ENCODE measurements at regions not wholly inside any gene's neighbourhood (a gene's known extent, or its start where the extent isn't known, plus 50 kb on each side); places are given as distances from the start of the nearest gene placed in this dataset.

DNA sequence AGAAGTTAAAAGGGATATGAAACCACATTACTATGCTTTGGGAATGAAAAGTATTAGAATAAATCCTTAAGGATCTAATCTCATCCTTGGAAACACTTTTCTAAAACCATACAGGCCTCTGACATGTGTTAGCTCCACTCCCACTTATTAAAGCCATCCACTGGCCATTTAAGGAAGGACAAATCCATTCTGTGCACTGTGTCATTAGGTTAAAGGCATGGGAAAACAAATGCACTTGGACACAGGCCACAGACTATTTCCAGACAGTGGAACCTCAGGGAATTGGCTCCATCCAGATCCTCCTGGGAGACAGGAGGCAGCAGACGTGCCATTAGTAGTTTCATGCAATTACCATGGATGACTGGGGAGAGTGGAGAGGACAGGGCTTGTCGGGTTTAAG, 454.9 kb downstream of the ENC1 start:
- DNase-seq (ENCODE audit: low spot score) = no peak

DNA sequence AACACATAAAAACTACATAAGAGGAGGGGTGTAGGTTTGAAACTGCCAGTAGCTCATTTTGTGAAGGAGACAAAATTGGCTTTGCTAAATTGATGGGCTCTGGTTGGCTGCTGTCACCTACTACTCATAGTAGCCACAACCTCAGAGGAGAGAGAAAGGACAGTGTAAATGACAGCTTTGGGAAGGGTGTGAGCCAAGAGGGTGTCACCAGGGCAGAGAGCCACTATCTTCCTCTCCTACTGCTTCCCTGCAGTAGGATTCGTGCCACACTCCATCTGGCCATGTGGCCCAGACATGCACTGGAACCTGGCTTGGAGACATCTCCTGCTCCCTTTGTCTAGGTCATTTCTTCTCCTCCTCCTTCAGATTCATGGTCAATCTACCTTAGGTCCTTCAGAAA, 455.9 kb downstream of the ENC1 start:
- DNase-seq (ENCODE audit: low spot score) = no peak

DNA sequence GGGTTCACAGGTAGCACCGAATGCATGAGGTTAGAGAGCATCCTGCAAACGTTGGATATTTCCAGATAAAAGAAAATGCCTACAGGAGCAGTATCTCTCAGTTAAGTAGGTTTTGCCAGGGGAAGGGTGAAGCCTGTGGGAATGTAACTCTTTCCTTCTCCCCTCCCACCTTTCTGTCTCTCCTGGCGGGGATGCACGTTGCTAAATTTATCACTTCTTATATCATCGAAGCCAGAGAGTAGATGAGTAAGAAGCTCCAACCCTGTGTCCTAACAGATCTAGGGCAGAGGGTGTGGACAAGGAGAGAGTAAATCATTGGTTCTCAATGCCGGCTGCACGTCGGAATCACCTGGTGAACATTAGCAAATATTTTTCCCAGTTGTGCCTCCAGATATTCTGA, 457.5 kb downstream of the ENC1 start:
- DNase-seq (ENCODE audit: low spot score) = no peak

DNA sequence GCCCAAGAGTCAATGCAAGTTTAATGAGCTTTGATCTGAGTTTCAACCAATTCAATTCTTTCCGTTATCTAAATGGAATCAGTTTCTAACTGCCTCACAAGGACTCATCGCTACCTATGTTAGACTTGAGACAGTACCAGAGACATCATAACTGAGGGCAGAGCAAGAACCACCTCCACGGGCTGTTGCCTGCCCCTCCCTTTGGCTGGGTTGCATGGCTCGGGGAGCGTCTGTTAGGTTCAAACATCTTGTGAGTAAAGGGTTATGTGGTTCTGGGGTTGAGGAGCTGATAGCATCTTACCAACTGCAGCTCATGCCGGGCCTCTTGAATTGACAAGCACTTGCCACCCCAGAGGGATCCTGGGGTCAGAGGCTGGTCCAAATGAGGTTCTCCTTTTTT, 457.9 kb downstream of the ENC1 start:
- DNase-seq (ENCODE audit: low spot score) = no peak

DNA sequence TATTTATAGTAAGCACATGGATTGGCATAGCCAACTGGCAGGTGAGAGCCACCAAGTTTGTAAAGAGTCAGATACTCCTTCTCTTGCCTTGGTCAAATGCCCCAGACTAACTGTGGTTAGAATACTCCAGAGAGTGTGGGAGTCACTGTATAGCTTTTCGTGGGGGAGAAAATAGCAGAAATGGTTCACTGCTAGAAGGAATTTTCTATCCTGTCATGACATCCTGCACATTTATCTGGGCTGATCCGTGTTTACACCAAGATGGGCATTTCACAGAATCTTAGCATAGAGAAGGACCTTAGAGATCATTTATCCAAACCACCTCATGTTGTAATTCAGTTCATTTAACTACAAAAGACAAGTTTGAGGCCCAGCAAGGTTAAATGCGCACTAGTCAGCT, 460.8 kb downstream of the ENC1 start:
- no peak for DNase-seq (ENCODE audit: low spot score)

DNA sequence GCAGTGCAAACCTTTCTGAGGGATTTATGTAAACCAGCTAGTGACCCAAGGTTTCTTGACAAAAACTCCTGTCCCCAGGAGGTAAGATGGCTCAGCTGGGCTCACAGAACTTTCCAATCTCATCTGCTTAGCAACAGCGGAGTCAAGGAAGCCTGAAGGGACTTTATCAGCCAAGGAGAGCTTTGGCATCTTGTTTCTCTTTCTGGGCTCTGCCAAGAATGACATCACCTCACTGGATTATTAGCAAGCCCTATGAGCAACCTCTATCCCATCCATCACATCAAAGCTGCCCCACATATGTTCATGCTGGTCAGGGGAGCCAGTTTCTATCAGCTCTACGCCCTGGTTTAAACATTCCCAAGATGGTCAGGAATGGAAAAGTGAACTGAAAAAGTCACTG, 461.3 kb downstream of the ENC1 start:
- DNase-seq (ENCODE audit: low spot score) = peak; percentile 37

DNA sequence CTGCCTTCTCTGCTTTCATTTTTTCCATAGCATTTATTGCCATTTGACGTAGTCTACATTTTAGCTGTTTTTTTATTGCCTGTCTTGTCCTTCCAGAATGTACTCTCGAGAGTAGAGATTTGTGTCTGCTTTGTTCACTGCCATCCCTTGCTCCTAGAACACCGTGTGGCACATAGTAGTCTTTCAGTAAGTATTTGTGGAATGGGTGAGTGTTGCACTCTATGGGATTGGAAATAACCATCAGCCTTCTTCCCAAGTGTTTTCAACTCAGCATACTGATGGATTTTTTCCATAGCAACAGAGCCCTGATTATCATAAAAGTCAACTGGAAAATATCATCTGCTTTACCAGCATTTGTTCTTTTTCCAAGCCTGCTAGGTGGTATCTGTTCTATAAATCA, 462.6 kb downstream of the ENC1 start:
- DNase-seq (ENCODE audit: low spot score) = no peak

DNA sequence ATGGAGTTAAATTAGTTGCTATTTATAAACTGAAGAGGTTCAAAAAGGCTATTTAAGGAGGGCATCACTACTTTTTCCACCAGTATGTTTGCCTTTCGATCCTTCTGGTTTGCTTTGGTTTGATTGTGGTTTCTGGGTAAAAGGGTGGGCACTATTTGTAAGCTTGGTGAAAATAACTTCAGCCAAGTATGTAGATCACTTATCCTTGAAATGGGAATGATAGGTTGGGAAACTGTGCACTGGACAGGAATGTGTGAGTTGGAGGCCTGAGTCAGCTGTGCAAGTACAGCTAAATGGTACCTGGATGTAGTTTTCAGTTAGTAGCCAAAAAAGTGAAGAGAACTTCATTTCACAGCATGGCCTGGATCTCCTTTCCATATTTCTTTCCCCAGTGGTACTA, 466.2 kb downstream of the ENC1 start:
- no peak for DNase-seq (ENCODE audit: low spot score)

DNA sequence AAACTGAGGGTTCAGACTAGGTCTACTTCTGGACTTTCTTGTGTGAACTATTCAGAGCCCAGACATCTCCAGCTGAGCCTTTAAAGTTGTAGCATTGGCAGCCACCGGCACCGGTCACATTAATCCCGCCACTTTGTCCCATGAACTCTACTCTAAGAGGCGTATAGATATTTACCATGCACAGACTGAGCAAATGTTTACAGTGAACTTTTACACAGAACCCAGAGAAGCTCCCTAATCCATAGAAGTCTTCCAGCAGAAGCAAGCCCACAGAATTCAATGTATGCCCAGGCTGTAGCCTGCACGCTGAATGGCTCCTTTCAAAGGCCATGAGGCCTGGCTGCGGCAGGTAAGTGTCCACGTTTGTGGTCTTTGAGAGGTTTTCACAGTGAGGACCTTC, 466.9 kb downstream of the ENC1 start:
- DNase-seq (ENCODE audit: low spot score) = no peak

DNA sequence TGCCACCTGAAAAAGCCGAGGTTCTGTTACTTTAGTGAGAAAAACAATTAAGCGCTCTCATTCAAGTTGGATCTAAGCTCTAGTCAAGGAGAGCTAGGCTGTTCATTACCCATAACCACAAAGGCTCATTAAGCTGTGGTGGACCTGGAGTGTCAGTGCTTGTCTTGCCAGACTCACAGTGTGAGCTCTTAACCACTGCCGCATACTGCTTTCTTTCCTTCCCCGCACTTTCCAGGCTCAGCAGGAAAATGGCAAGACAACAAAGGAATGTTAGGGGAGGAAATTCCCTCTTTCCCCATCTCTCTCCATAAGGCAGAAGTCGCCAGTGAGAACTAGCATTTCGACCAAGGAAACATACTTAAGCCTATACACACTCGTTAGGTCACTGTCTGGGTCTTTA, 467.3 kb downstream of the ENC1 start:
- no peak for DNase-seq (ENCODE audit: low spot score)

DNA sequence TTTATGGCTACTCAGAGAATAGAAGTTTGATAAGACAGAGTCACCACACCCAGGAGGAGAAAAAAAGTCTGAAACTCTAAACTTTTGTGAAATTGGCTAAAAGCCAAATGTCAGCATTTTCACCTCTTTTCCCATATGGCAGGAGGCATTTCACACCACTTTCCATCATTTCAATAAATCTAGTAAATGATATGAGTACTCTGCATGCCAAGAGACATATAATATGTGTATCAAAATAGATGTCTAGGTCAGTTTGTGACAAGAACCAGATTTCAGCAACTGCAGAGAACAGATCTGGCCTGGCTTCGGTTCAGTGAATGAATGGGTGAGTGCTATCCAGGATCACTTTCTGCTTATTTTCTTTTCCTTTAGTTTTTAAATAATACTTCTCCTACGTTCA, 470.8 kb downstream of the ENC1 start:
- no peak for DNase-seq (ENCODE audit: low spot score)

DNA sequence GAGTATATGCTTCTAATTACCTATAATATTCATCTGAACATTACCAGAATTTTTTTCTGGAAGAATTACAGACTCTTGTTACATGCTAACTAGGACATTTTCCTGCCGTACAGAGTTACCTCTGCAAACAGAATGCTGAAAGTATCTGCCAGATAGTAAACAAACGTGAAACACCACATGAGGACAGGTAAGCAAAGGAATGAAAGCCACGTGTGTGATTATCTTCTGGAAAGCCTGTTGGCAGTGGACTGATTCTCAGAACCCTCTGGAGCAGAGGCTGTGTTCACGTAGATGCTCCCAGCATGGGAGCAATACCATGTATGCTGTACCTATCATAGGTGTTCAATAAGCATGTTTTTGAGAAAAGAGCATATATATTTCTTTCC, 472.6 kb downstream of the ENC1 start:
- no peak for DNase-seq (ENCODE audit: low spot score)

DNA sequence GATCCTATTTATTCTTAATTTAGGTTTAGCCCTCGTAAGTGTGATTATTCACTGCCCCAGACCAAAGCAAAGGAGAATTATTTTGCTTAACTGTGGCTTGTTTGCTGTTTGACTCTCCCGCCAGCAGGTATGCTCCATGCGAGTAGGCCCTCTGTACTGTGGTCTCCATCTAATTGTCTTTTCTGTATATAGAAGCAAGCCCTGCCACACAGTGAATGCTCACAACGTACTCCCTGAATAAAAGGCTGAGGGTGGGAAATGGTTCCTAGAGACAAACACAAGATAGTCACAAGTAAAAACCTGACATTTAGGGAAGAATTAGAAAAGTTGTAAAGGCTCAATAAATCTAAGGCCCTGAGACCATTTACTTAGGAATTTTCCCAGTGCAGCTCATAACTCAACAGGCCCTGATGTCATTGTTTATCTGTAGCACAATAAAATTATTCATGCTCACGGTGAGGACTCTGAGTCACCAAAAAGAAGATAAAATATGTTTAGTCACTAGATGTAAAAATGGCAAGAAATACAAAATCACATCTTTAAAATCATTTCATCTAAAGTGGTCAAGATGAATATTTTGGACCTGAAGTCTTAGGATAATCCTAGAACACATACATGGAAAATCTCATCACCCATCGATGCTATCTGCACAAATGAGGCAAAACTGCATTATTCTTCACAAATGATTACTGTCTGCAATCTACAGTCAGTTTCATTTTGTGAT, 473.2 kb downstream of the ENC1 start:
- DNase-seq (ENCODE audit: low spot score) = peak; percentile 41

DNA sequence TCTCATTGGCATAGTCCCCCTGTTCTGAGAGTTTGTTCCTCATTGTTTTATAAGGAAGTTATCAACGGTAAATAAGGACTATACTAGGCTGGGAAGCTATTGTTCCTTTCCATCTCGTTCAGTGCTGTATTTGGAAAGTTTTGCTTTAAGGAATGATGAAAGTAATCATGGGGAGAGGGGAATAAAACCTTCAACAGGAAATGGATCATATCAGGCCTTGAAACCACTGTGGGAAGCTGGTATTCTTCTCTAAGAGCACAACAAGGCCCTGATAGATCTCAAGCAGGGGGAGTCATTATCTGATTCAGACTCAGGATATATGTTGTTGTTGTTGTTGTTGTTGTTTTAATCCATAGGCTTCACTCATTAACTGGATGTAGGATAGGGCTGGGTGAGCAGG, 474.5 kb downstream of the ENC1 start:
- no peak for DNase-seq (ENCODE audit: low spot score)

DNA sequence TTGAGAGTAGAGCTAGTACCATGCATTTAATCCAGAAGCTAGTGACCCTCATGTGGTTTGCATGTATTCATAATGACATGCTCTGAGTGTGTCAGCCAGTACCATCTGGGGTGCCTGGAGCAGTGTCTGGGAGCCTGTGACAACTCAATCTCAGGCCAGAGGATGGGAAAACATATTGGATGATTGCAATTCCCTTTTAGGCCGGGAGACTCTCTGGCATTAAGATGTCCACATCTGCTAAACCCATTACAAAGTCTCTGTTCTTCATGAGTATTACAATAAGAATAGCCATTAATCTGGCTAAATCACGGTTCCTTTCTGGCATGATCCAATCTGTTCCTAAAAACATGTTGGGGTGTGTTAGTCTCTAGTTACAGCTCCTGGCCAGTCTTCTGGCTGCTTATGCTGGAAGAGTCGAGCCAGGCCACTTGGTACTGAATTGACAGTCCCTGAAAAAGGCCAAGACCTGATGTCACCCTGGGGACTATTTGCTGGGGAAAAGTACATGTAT, 475.7 kb downstream of the ENC1 start:
- no peak for DNase-seq (ENCODE audit: low spot score)

DNA sequence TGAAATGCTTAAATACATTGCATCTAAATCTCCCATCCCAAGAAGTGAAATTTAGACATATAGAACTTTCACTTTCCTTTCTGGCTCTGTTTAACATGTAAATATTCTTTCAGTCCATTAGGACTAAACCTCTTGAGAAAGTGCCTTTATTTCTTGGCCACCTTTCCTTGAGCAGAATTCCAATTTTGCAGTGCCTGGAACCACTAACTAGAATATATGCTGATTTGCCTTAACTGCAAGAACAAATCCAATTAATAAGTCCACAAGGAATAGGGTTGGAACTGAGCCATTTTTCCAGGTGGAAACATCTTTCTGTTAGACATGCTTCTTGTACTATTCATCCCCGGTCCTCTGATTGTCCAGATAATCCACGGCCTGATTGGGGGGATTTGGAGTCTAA, 478.0 kb downstream of the ENC1 start:
- DNase-seq (ENCODE audit: low spot score) = no peak

DNA sequence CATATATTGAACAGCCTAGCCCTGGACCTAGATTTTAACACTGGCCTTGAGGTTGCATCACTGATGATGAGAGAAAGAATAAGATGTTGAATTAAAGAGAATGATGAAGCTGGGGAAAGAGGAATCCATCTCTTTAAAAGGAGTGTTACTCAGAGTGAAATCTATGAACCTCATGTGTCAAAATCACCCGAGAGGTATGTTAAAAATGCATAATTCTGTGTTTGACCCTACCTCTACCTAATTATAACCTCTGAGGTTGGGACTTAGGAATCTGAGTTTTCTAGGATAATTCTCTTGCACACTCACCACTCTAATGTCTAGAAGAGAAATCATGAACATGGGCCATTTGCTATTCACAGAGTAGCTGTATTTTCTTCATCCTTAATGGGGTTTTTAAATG, 479.4 kb downstream of the ENC1 start:
- no peak for DNase-seq (ENCODE audit: low spot score)

DNA sequence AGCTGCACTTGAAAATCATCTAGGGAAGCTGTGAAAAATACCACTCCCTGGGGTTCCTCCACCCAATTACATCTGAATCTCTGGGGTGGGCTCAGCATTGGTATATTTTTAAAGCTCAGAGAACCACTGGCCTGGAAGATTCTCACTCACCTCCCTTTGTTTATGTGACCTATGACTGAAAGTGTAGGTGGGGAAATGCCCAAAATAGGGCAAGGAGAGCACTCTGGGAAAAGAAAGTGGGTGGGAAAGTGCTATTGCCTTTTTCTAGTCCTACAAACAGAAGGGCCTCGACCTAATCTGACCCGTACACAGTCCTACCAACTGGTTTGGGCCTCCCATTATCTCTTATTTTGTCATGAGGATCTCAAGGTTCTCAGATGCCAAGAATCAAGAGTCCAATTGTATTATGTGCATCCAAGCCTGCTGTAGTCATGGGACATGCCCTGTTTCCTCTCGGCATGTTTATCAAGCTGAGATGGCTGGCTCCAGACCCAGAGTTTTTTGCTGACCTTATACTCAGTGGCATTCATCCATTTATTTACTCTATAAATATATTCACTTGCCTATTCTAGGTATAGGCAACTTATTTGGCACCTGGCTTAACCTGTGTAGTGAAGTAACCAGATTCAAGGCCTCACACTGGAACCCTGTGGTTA, 483.7 kb downstream of the ENC1 start:
- no peak for DNase-seq (ENCODE audit: low spot score)

DNA sequence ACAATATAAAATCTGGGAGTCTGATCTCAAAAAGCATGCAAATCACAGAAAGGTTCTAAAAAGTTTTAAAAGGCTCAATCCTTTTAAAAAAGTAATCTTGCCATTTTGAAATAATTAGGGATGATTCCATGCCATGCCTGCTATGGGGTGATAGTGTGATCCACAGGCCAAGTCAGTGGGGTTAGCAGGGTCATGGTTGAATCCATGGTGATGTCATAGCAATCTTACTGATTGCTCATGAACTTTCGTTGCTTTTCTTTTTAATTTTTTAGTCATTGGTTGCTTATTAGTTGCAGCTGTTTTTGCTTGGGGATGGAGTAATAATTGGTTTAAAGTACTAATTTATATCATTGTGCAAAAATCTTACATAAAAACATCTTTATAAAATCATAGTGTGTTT, 485.0 kb downstream of the ENC1 start:
- no peak for DNase-seq (ENCODE audit: low spot score)

DNA sequence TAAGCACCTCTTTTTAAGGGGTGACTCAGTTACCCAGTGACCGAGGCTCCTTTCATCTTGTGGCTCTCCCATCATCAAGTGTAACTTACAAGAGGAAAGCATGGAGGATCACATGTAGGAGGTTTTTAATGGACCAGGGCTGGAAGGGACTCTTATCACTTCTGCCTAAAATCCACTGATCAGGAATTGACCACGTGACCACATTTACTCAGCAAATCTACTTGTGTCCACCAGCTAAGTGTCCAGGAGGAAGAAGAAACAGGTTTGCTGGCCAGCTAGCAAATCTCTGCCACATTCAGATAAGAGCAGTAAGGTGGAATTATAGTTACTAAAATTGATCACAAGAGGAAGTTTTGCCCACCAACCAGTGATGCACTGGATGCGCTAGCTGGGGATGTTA, 486.0 kb downstream of the ENC1 start:
- DNase-seq (ENCODE audit: low spot score) = no peak

DNA sequence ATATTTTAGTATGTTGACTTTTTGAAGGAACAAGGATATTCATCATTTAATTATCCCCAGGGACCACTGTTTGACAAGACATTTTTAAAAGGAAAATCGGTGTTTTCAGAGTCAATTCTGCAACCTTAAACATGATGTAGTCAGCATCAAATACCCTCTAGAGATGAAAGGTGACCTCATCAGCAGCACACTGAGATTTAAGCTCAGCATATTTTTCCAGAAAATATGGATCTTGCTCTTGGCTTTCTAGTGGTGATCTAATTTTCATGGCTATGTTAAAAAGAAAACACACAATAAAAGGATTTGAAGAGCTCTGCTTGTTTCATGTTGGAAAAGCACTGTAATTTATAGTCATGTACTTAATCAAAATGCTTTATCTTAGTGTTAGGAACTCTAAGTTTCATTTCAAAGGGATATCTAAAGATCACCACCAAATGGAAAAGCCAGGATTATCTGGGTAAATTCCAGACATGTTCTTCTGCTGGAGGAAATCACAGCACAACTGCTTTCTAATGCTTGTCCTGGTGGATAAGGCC, 487.2 kb downstream of the ENC1 start:
- DNase-seq (ENCODE audit: low spot score) = no peak

DNA sequence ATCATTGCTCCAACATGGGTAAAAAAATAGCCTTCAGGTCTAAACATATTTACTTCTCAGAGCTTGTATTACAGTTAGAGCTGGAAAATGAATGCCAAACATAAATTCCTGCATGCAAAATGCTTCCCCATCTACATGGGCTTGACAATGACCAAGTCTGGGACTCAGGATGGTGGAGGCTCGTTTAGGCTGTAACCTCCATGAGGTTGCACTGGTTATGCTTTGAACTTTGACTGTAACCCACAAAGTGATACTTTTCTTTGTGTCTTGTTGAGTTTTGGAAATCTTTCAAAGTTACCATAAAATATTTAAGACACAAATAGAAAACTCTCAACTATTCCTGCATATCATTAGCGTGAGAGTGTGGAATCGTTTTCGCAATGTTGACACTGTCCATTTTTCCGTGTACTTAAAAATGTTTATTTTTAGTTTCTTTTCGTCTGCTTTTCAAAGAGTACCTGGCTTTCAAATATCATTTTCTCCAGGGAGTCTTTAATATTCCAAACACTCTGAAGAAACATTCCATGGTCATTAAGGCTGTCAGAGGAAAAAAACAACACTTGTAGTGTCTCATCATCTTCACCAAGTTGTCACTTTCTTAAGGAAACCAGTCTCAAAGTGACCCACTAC, 487.8 kb downstream of the ENC1 start:
- no peak for DNase-seq (ENCODE audit: low spot score)

DNA sequence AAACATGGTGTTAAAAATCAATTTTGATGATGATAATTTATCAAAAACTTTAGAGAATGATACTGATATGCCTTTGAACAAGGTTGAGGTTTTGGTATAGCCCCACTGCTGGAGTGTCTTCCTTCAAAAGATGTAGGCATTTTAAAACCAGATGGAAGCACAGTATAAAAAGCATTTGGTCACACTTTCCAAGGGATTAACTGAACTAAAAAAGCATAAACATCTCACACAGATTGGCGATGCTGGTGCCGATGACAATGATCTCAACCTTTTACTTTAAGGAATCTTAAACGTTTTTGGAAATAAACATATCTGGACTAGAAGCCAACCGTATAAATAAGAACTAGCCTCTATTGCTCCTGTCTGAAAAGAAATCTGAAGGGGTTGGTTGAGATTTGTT, 488.4 kb downstream of the ENC1 start:
- no peak for DNase-seq (ENCODE audit: low spot score)

All from RKO (cell line).